ENCODE measurements at regions not wholly inside any gene's neighbourhood (a gene's known extent, or its start where the extent isn't known, plus 50 kb on each side); places are given as distances from the start of the nearest gene placed in this dataset.
"Not testable (repeated sequence)": the region's sequence is repeated elsewhere in the genome, so short reads cannot be mapped to it uniquely, and the experiment has no call there.

- no peak for DNase-seq (ENCODE audit: low read depth, low spot score)
These were observed 437.3 kb downstream of the NSUN3 start for GRCh38 chr3:94500146-94500545.

GRCh38 chr3:94507354-94507753 lies 444.5 kb downstream of the NSUN3 start:
- DNase-seq (ENCODE audit: low read depth, low spot score) = not testable (repeated sequence)

GRCh38 chr3:94512876-94513275 lies 450.0 kb downstream of the NSUN3 start:
- DNase-seq (ENCODE audit: low read depth, low spot score) = no peak

DNA sequence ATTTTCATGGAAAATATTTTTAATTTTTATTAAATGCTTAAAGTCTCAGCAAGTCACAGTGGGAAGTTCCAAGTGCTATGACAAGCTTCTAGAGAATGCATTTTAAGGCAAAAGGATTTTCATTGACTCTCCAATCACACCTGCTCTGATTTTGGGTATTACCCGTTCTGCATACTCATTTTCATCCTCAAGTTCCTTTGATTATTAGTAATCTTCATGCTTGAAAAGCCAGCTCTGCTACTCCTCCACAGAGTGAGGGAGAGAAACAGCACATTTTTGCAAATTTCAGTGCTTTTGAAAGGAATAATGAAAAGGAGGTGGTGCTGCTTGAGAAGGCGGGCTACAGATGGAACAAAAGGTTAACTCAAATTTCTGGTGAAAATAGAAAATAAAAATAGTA lies 450.7 kb downstream of the NSUN3 start:
- no peak for DNase-seq (ENCODE audit: low read depth, low spot score)

- no peak for DNase-seq (ENCODE audit: low read depth, low spot score)
These were observed 453.1 kb downstream of the NSUN3 start for GRCh38 chr3:94515983-94516382.

DNA sequence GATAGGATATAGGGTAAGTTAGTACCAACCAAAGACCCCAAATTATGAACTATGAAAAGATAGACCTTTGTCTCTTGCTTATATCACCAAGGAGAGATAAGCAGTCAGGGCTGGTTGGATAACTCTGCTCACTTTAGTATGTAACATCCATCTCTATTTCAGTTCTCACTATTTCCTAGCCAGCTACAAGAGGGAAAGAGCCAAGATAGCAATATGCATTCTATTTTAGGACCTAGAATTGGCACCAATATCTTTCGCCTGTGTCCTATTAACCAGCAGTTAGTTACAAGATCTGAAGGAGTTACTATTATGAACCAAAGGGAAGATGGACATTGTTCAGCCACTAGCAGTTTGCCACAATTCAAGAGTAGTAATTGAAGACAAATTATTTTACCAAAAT lies 457.5 kb downstream of the NSUN3 start:
- no peak for DNase-seq (ENCODE audit: low read depth, low spot score)

DNA sequence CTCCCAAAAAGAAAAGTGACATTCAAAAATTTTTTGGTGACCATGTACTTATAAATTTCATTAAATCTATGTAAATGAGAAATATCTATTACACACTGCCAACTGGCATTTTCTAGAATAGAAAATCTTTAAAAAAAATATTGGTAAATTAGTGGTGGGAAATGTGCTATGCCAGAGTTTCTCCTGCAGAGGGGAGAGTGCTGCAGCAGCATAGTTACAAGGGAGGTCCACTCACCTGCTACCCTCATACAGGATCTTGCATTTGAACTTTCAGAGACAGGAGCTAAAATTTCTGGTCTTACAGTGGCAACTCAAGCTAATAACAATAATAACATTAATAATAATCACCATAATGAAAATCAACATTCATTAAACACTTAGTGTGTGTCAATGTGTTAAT lies 459.6 kb downstream of the NSUN3 start:
- DNase-seq (ENCODE audit: low read depth, low spot score) = no peak

DNA sequence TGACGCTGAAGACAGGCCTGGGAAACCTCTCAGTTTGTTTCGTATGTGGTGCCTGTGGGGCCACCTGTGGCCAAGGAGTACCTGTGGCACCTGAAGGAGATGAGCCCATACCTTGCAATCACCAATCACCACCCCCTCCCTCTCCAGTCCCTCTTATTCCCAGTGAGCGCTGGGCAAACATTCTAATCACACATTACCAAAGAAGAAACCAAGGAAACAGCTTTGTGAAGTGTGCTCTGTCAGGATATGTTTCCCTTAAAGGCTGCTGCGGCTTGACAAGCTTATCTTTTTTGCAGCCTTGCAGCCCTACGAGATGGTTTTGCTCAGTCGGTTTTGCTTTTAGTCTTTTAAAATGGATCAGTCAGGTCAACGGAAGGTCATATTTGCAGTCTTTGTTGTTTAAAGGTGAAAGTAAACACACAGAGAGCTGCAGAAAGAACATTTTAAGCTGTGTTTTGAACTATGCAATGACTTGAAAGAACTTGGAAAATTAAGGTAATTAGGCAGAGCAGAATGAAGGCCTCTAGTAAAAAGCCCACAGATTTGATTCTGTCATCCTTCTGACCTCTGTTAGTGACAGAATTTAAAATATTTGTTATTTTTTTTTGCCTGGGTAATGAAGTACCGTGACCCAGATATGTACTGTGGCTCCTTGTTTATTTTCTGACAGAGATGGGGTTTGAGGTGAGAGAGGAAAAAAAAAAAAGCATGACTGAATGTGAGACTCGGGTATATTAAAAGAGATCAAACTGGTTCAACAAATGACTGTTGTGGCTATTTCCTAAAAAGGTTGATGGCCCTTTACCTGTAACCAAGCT lies 461.4 kb downstream of the NSUN3 start:
- no peak for DNase-seq (ENCODE audit: low read depth, low spot score)

DNA sequence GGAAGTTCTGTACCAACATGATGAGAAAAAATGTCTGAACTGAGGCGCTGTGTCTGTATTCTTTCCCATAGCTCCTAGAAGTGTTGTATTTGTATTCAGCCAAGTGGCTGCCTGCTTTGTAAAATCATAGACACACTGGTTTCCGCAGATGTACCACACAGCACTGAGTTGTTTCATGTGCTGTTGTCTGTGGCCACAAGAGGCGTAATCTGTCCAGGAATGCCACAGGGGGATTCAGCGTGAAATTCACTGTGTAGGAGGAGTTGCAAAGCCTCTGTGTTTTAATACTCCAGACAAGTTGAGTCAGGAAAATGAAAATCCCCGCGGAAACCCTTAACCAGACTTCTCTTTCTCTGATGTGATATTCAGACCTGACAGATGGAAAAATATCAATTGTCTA lies 462.2 kb downstream of the NSUN3 start:
- no peak for DNase-seq (ENCODE audit: low read depth, low spot score)

DNA sequence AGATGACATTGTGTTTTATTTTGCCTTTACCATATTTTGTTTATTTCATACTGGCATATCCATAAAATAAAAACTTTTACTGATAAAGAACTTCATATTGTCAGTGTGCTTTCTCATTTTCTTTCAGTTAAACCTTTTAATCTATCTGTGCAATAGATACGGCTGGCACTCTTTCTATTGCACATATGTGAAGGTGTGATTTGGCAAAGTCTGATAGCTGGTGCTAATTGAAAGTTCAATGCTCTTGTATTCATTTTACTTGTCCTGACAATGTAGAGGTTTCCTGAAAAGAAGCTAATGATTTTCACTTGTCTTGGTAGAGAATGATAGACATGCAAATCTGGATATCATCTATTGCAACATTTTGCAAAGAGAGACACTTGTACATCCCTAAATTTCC lies 467.0 kb downstream of the NSUN3 start:
- DNase-seq (ENCODE audit: low read depth, low spot score) = no peak

DNA sequence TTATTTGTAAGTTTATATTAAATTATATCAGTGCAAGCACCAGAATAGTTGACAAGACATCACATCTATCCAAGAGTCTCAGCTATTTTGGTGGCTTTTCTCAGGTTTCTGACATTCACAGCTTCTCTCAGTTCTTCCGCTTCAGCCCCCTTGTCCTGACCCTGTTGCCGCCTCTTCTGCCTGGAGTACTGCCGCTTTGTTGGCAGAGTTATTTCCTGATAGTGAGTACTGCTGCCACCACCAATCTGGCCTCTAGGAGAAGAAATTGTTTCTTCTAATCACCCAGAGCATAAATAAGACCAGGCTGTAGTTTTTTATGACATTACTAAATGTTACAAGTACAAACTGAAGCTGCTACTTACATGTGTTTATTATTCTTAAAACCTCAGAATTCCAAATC lies 470.1 kb downstream of the NSUN3 start:
- DNase-seq (ENCODE audit: low read depth, low spot score) = no peak

DNA sequence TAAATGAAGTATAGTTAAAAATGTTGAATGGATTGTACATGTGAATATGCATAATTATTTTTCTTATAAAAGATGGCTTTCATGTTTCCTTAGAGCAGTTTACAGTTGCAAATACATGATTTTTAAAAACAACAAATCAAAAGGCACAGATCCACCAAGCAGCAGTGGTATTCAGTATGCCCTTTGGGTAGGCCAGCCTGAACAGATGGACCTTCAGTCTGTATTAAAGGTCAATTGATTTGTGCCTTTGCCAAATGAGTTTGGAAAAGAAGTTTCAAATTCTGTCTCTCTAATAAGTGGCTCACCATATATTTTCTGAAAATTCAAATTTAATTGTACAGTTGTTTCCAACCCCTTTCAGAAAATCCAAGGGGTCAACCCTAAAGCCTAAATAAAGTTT lies 477.1 kb downstream of the NSUN3 start:
- no peak for DNase-seq (ENCODE audit: low read depth, low spot score)

GRCh38 chr3:94543161-94543560 lies 480.3 kb downstream of the NSUN3 start:
- DNase-seq (ENCODE audit: low read depth, low spot score) = no peak

DNA sequence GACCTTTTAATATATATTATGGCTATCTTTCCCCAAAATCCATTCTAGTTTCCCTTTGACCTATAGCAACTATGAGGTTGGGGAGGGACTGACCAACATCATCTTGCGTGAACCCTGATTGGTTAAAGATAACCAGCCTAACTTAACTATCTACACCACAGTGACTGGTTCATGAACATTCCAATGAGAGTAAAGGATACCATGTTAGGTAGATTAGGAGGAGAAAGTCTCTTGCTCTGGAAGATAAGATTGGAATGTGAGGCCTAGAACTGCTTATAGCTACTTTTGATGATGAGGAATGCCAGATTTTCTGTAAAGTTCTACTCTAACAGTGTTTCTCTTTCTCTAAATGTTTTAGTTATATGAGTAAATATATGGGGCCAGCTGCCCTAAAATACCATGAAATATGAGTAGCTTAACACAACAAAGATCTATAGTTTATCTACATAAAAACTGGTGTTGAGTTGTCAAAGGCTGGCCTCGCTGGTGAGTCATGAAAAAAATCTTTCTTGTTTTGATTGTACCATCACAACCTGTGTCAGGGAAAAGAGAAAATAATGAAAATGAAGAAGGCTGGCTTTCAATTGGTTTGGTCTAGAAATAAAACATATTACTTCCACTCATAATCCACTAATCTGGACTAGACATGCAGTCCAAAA lies 481.4 kb downstream of the NSUN3 start:
- no peak for DNase-seq (ENCODE audit: low read depth, low spot score)

DNA sequence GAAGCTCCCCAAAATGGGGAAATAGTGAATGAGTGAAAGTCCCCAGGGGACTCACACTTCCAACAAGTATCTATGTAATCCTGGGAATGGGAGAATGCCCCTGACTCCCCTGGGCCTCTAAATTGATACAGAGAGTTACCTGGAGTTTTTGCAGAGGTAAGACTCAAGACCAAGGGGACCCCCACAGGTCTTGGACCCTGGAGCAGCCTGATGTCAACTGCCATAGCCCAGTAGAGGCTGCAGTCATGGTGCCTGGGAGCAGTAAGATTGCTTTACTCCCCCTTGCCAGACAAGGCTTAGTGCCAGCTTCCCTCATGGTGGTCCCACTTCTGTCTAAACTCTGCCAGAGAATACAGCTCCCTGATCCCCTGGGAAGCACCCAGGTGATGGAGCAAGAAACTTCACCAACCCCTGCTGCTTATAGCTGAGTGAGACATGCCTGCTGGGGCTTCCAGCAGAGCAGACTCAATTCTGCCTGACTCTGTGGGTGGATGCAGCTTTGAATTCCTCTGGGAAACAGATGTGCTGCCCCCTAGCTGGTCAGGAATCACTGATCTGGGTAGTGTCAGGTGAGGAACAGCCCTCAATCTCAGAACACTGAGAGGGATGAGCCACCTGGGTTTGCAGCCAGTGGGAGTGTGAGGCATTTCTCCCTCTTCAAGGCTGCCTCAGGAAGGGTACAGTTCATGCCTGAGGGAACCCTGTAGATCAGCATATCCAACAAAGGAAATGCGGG lies 485.9 kb downstream of the NSUN3 start:
- DNase-seq (ENCODE audit: low read depth, low spot score) = no peak

DNA sequence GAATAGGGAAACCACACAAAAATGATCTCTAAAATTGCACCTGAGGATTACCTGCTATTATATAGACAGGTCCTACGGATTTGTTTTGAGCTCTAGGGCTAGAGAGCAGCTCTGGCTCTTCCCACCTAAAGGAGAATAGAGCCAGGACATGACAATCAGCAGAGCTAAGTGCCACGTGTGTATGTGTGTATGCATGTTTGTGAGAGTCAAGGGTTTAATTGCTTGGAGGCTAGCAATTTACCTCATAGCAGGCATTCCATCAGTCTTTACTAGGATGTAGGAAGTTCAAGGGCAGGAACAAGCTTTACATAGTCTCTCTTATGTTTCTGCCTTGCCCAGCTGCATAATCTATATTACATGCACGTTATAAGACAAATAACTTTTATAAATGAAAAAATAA lies 498.2 kb downstream of the NSUN3 start:
- DNase-seq (ENCODE audit: low read depth, low spot score) = no peak

DNA sequence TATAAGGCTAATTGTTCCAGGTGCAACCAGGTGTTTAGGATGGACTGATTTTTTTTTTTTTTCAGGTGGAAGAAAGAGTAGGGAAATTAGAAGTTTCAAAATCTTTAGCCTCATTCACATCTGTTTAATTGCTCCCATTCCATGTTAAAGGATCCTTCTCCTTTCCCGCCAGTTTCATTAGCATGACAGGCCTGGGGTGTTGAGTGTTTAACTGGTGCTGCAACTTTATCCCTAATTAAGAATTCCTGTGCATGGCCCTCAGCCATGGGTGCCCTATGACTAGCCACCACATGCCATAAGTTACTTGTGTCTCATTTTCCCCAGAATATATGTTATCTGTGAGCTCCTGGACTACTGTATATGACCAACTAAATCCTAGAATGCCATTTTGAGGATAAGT lies 501.4 kb downstream of the NSUN3 start:
- no peak for DNase-seq (ENCODE audit: low read depth, low spot score)

DNA sequence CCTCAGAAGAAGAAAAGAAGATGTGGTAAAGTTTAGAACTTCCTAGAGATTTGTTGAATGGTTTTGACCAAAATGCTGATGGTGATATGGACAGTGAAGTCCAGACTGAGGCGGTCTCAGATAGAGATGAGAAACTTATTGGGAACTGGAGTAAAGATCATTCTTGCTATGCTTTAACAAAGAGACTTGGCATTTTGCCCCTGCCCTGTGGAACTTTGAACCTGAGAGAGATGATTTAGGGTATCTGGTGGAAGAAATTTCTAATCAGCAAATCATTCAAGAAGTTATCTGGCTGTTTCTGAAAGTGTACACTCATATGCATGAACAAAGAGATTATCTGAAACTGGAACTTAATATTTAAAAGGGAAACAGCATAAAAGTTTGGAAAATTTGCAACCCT lies 505.2 kb downstream of the NSUN3 start:
- no peak for DNase-seq (ENCODE audit: low read depth, low spot score)

GRCh38 chr3:94573337-94573736 lies 510.5 kb downstream of the NSUN3 start:
- no peak for DNase-seq (ENCODE audit: low read depth, low spot score)

- no peak for DNase-seq (ENCODE audit: low read depth, low spot score)
These were observed 524.4 kb downstream of the NSUN3 start for GRCh38 chr3:94587291-94587690.

GRCh38 chr3:94593526-94594150 lies 530.8 kb downstream of the NSUN3 start:
- DNase-seq (ENCODE audit: low read depth, low spot score) = no peak

DNA sequence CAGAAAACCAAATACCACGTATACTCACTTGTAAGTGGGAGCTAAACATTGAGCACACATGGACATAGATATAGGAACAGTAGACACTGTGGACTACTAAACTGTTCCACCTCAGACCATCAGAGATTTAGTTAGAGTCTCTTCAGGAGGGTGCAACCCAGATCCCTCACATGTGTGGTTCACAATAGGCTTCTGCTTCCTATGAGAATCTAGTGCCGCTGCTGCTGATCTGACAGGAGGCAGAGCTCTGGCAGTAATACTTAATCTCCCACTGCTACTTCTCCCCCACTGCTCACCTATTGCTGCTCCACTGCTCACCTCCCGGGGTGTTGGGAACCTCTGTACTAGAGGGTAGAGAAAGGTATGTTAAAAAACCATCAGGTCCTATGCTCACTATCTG lies 533.3 kb downstream of the NSUN3 start:
- DNase-seq (ENCODE audit: low read depth, low spot score) = no peak
